K562 (cell line): ENCODE measurements at regions not wholly inside any gene's neighbourhood (a gene's known extent, or its start where the extent isn't known, plus 50 kb on each side); places are given as distances from the start of the nearest gene placed in this dataset.

Experiments
- ATAC-seq: fragments of 200-7000 bp; cut with Tn5 transposase; 3 replicates; pipeline ENCODE4 v1.9.1; 2020; ENCODE audit warnings: moderate library complexity
- BruUV-seq: library from RNA; stranded (reverse); fragments of 400-500 nt; replicated peaks from 2 replicates; lab custom pipeline; 2021; lab: Mats Ljungman, UMichigan
- CTCF ChIA-PET: fragments of 300-600 bp; formaldehyde crosslinking; extraction: SDS; loops from one replicate; lab custom pipeline; 2021; ENCODE audit warnings: low intra/inter-chr PET ratio; lab: Yijun Ruan, JAX
- POLR2A ChIA-PET: fragments of 300-600, 350-650 bp; sonication (Branson Sonifier 250); formaldehyde crosslinking; extraction: SDS; loops from one replicate; lab custom pipeline; 2021; ENCODE audit warnings: antibody characterized with exemption, inconsistent platforms; lab: Yijun Ruan, JAX
- DNase-seq, 4 experiments: peaks; one replicate each; pipeline versions ENCODE4 v3.0.0 to v3.0.0-alpha.2; 2011 to 2018; ENCODE audit warnings: low spot score in 3 of 4, mixed read lengths in 3 of 4; ENCODE audit errors: extremely low read depth in 1 of 4
- FAIRE-seq: peaks from 2 replicates; lab custom pipeline; 2011; peaks lifted over from hg19 to GRCh38; lab: Jason Lieb, UNC
- H2AFZ ChIP-seq: 2 replicates; pipeline ENCODE4 v1.6.0; 2011; ENCODE audit warnings: low read depth, low read length, control low read depth, inconsistent platforms
- H3K27ac ChIP-seq: fragments of 200-600 bp; 3 replicates; pipeline ENCODE4 v1.8.0; 2011; ENCODE audit warnings: low read depth, mild to moderate bottlenecking, control low read depth, inconsistent platforms, low read length, moderate library complexity, mixed read lengths; ENCODE audit errors: extremely low read depth
- H3K27me3 ChIP-seq, 2 experiments: fragments of 300-600 bp in 1 of 2; 2 replicates in 1 of 2; 3 replicates in 1 of 2; pipeline versions ENCODE4 v1.6.0 to v1.8.0; 2011; ENCODE audit warnings: inconsistent platforms in 2 of 2, low read length in 2 of 2, mild to moderate bottlenecking in 1 of 2, mixed read lengths in 1 of 2, moderate library complexity in 1 of 2; ENCODE audit not compliant: control insufficient read depth in 2 of 2, insufficient read depth in 2 of 2
- H3K36me3 ChIP-seq: fragments of 300-600 bp; 3 replicates; pipeline ENCODE4 v1.8.0; 2011; ENCODE audit warnings: mild to moderate bottlenecking, low read length, inconsistent platforms; ENCODE audit not compliant: control insufficient read depth, insufficient read depth
- H3K4me1 ChIP-seq, 2 experiments: fragments of 200-600 bp in 1 of 2; replicated peaks in 1 of 2; 2 replicates in 1 of 2; 3 replicates in 1 of 2; pipeline versions ENCODE4 v1.5.1 to v1.8.0; 2011; ENCODE audit warnings: inconsistent platforms in 2 of 2, low read length in 2 of 2, mild to moderate bottlenecking in 1 of 2, mixed read lengths in 1 of 2, moderate library complexity in 1 of 2; ENCODE audit not compliant: control insufficient read depth in 2 of 2, insufficient read depth in 2 of 2
- H3K4me2 ChIP-seq: 2 replicates; pipeline ENCODE4 v1.6.1; 2011; ENCODE audit warnings: low read length, control low read depth, inconsistent platforms, mixed read lengths; ENCODE audit not compliant: insufficient read depth
- H3K4me3 ChIP-seq: fragments of 200-600 bp; sonication (generic), shearing (Covaris generic); 2 replicates; pipeline ENCODE4 v1.5.1; 2016; ENCODE audit warnings: control low read depth, inconsistent platforms
- H3K79me2 ChIP-seq: fragments of 200-600 bp; 3 replicates; pipeline ENCODE4 v1.8.0; 2011; ENCODE audit warnings: low read length, inconsistent platforms; ENCODE audit not compliant: control insufficient read depth, insufficient read depth
- H3K9ac ChIP-seq, 2 experiments: 2 replicates each; pipeline versions ENCODE4 v1.6.0 to v1.6.1; 2011; ENCODE audit warnings: low read depth in 2 of 2, low read length in 2 of 2, control low read depth in 1 of 2, inconsistent platforms in 1 of 2, mild to moderate bottlenecking in 1 of 2, mixed read lengths in 1 of 2; ENCODE audit not compliant: insufficient read depth in 1 of 2
- H3K9me1 ChIP-seq: one replicate; pipeline ENCODE4 v1.6.0; 2011; ENCODE audit warnings: inconsistent platforms, mild to moderate bottlenecking, low read length, moderate library complexity; ENCODE audit not compliant: control insufficient read depth, insufficient read depth
- H3K9me3 ChIP-seq: replicated peaks from 2 replicates; pipeline ENCODE4 v1.5.1; 2011; ENCODE audit warnings: low read depth, low read length, inconsistent platforms; ENCODE audit not compliant: control insufficient read depth, insufficient read depth
- H4K20me1 ChIP-seq: replicated peaks from 2 replicates; pipeline ENCODE4 v1.6.1; 2011; ENCODE audit warnings: low read length, inconsistent platforms, mixed read lengths; ENCODE audit not compliant: control insufficient read depth, insufficient read depth
- FOXJ2 ChIP-seq: fragments of 200-800 bp; sonication (Bioruptor generic); IDR thresholded peaks from 2 replicates; pipeline ENCODE4 v1.6.1; 2016; ENCODE audit warnings: missing genetic modification characterization, missing compliant biosample characterization
- HDGF ChIP-seq: fragments of 450-650 bp; IDR thresholded peaks from 2 replicates; pipeline ENCODE4 v1.6.1; 2016
- HIVEP1 ChIP-seq: fragments of 250-450 bp; sonication (Bioruptor Pico); IDR thresholded peaks from 2 replicates; pipeline ENCODE4 v1.4.0; 2020; ENCODE audit warnings: mild to moderate bottlenecking
- HMGXB4 ChIP-seq: sonication (generic); formaldehyde crosslinking; IDR thresholded peaks from 2 replicates; pipeline ENCODE4 v1.8.1; 2023; ENCODE audit warnings: mild to moderate bottlenecking, missing genetic modification reagents
- MXD1 ChIP-seq: fragments of 250-450 bp; sonication (Bioruptor Pico); IDR thresholded peaks from 2 replicates; pipeline ENCODE4 v1.8.0; 2021; ENCODE audit warnings: borderline replicate concordance, mild to moderate bottlenecking, moderate library complexity; ENCODE audit not compliant: poor library complexity, severe bottlenecking
- MYC ChIP-seq, 2 experiments: fragments of 250-450 bp in 1 of 2; sonication (Bioruptor Pico) in 1 of 2; IDR thresholded peaks; 2 replicates each; pipeline versions ENCODE4 v1.5.1 to v1.6.1; 2012 to 2021; ENCODE audit warnings: low read depth in 2 of 2, borderline replicate concordance in 1 of 2, improper control_type of control experiment in 1 of 2, low read length in 1 of 2, mild to moderate bottlenecking in 1 of 2, moderate library complexity in 1 of 2
- RBM22 ChIP-seq: fragments of 200-400 bp; formaldehyde crosslinking; IDR thresholded peaks from 2 replicates; pipeline ENCODE4 v1.6.1; 2018; ENCODE audit warnings: low read length, low read depth; ENCODE audit not compliant: poor library complexity, severe bottlenecking
- RFX7 ChIP-seq: fragments of 250-450 bp; sonication (Bioruptor Pico); IDR thresholded peaks from 2 replicates; pipeline ENCODE4 v1.5.1; 2021; ENCODE audit warnings: mild to moderate bottlenecking
- SAFB2 ChIP-seq: fragments of 200-400 bp; formaldehyde crosslinking; IDR thresholded peaks from 2 replicates; pipeline ENCODE4 v1.6.1; 2018; ENCODE audit warnings: borderline replicate concordance, low read length, low read depth, moderate library complexity; ENCODE audit not compliant: severe bottlenecking
- ZNF436 ChIP-seq: fragments of 250-450, 450-650 bp; sonication (Bioruptor Pico); formaldehyde crosslinking; IDR thresholded peaks from 2 replicates; pipeline ENCODE4 v1.7.0; 2020; ENCODE audit warnings: mild to moderate bottlenecking
- ZNF589 ChIP-seq: fragments of 200-800 bp; sonication (Bioruptor generic); IDR thresholded peaks from 2 replicates; pipeline ENCODE4 v1.6.1; 2016; ENCODE audit warnings: low read depth, missing genetic modification characterization, missing compliant biosample characterization
- ZNF707 ChIP-seq: fragments of 250-450 bp; sonication (Bioruptor Pico); conservative IDR thresholded peaks from 2 replicates; pipeline ENCODE4 v1.8.0; 2022; ENCODE audit warnings: inconsistent platforms, mild to moderate bottlenecking, moderate library complexity
- WGBS: fragments of 100-300 bp; shearing (Covaris generic); methylation state at CpG from one replicate; pipeline ENCODE4 v1.1.6; 2016; ENCODE audit warnings: low coverage, mixed read lengths; ENCODE audit not compliant: insufficient coverage; ENCODE audit errors: missing lambda C conversion rate; 5-methylcytosine and 5-hydroxymethylcytosine counted together
- in situ Hi-C: fragments of 300-500 bp; cut with MboI; formaldehyde crosslinking; loops from 4 replicates; pipeline ENCODE4 v1.15.0; 2018; ENCODE audit warnings: inconsistent platforms, mixed read lengths
- intact Hi-C: fragments of 100-400 bp; cut with micrococcal nuclease; formaldehyde crosslinking; loops from 2 replicates; pipeline ENCODE4 v1.14.2; 2022
- TF ChIP-seq, protein P1 (sequence below): fragments of 150-350 bp; conservative IDR thresholded peaks from 2 replicates; pipeline ENCODE4 v1.6.1; 2014; ENCODE audit warnings: low read length
- TF ChIP-seq, protein P2 (sequence below): fragments of 450-650 bp; IDR thresholded peaks from 2 replicates; pipeline ENCODE4 v1.6.1; 2017; ENCODE audit warnings: mild to moderate bottlenecking, moderate library complexity

GRCh38 chr2:217026161-217026560 is 166.3 kb upstream of the TNP1 start (continued):
- TF ChIP-seq, protein P1, sequence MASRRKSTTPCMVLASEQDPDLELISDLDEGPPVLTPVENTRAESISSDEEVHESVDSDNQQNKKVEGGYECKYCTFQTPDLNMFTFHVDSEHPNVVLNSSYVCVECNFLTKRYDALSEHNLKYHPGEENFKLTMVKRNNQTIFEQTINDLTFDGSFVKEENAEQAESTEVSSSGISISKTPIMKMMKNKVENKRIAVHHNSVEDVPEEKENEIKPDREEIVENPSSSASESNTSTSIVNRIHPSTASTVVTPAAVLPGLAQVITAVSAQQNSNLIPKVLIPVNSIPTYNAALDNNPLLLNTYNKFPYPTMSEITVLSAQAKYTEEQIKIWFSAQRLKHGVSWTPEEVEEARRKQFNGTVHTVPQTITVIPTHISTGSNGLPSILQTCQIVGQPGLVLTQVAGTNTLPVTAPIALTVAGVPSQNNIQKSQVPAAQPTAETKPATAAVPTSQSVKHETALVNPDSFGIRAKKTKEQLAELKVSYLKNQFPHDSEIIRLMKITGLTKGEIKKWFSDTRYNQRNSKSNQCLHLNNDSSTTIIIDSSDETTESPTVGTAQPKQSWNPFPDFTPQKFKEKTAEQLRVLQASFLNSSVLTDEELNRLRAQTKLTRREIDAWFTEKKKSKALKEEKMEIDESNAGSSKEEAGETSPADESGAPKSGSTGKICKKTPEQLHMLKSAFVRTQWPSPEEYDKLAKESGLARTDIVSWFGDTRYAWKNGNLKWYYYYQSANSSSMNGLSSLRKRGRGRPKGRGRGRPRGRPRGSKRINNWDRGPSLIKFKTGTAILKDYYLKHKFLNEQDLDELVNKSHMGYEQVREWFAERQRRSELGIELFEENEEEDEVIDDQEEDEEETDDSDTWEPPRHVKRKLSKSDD: no peak
- TF ChIP-seq ZNF589 (CRISPR knock-in tag) (no peak), ZNF707 (CRISPR knock-in tag) (no peak), SAFB2 (no peak)
- TF ChIP-seq, protein P2, sequence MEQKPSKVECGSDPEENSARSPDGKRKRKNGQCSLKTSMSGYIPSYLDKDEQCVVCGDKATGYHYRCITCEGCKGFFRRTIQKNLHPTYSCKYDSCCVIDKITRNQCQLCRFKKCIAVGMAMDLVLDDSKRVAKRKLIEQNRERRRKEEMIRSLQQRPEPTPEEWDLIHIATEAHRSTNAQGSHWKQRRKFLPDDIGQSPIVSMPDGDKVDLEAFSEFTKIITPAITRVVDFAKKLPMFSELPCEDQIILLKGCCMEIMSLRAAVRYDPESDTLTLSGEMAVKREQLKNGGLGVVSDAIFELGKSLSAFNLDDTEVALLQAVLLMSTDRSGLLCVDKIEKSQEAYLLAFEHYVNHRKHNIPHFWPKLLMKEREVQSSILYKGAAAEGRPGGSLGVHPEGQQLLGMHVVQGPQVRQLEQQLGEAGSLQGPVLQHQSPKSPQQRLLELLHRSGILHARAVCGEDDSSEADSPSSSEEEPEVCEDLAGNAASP: no peak

DNA sequence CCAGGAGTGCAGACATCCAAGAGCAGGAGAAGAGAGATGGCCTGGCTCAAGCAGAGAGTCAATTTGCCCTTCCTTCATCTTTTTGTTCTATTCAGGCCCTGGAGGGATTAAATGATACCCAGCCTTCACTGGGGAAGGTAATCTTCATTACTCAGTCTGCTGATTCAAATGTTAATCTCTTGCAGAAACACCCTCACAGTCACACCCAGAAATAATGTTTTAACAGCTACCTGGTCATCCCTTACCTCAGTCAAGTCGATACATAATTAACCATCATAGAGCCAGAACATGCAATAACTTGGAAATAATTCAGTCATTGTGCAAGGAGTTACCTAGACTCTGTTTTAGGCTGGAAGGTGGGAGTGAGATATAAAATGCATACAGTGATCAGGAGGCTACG is 163.7 kb upstream of the TNP1 start:
- 0% methylated on average over 2 of the region's 2 CpGs for WGBS
- BruUV-seq: no TSS peak
- ChIA-PET CTCF (no interaction called here), POLR2A (no interaction called here)
- Histone ChIP-seq H3K27ac (no peak overlapping the region), H4K20me1 (no peaks in the 10 kb centered on the region), H3K9me3 (no peaks in the 10 kb centered on the region), H3K9me1 (no peaks in the 10 kb centered on the region), H3K36me3 (no peaks in the 10 kb centered on the region), H3K4me3 (no peak overlapping the region), H3K9ac (no peak overlapping the region), H3K4me2 (no peak overlapping the region), H3K4me1 (no peaks in the 10 kb centered on the region), H2AFZ (no peak overlapping the region), H3K27me3 (peaks cover 0 to under 1% of the 10 kb centered on the region in 2 experiments; a peak in 1 of 5 replicates), H3K79me2 (no peaks in the 10 kb centered on the region)
- DNase-seq (no peak), ATAC-seq (no peak), FAIRE-seq (no peak)
- intact Hi-C loops (no loop called here), in situ Hi-C loops (no loop called here)
- no peak for TF ChIP-seq HMGXB4 (CRISPR knock-in tag)
- TF ChIP-seq FOXJ2: no peak
- TF ChIP-seq RBM22: no peak
- no peak for TF ChIP-seq ZNF436 (CRISPR knock-in tag)
- TF ChIP-seq HIVEP1 (CRISPR knock-in tag): no peak
- TF ChIP-seq MYC (IDR thresholded peaks at IDR 0.05; ENCODE audit: low read depth, low read length): no peak
- TF ChIP-seq MYC (CRISPR knock-in tag; IDR thresholded peaks at IDR 0.05; ENCODE audit: borderline replicate concordance, low read depth): no peak
- no peak for TF ChIP-seq MXD1 (CRISPR knock-in tag)
- no peak for TF ChIP-seq HDGF
- TF ChIP-seq RFX7 (CRISPR knock-in tag): no peak
